GM21619 (cell line): ENCODE measurements at regions not wholly inside any gene's neighbourhood (a gene's known extent, or its start where the extent isn't known, plus 50 kb on each side); places are given as distances from the start of the nearest gene placed in this dataset.

Experiments
- ATAC-seq: cut with Tn5 transposase; IDR thresholded peaks from one replicate; pipeline ENCODE4 v1.9.1; 2021; ENCODE audit not compliant: unreplicated experiment

- no peak for ATAC-seq
Observed at GRCh38 chr4:126271292-126271691, 956.5 kb downstream of the FAT4 start.

- ATAC-seq: no peak
Observed at GRCh38 chr4:126273746-126274145, 959.0 kb downstream of the FAT4 start.

GRCh38 chr4:126291886-126292285 lies 977.1 kb downstream of the FAT4 start:
- no peak for ATAC-seq

GRCh38 chr4:126298271-126298670 lies 983.5 kb downstream of the FAT4 start:
- no peak for ATAC-seq

GRCh38 chr4:126306152-126306869 lies 991.6 kb downstream of the FAT4 start:
- no peak for ATAC-seq

GRCh38 chr4:126318376-126318775 lies 1003.6 kb downstream of the FAT4 start:
- ATAC-seq: no peak

- no peak for ATAC-seq
Observed at GRCh38 chr4:126328914-126329313, 1014.2 kb downstream of the FAT4 start.

GRCh38 chr4:126338548-126338947 lies 1023.8 kb downstream of the FAT4 start:
- ATAC-seq: no peak

- ATAC-seq: no peak
Observed at GRCh38 chr4:126341927-126342326, 1027.2 kb downstream of the FAT4 start.

- ATAC-seq: no peak
Observed at GRCh38 chr4:126344472-126344871, 1029.7 kb downstream of the FAT4 start.

GRCh38 chr4:126346654-126347053 lies 1031.9 kb downstream of the FAT4 start:
- no peak for ATAC-seq

GRCh38 chr4:126354784-126355183 lies 1040.0 kb downstream of the FAT4 start:
- no peak for ATAC-seq

- no peak for ATAC-seq
Observed at GRCh38 chr4:126358041-126358440, 1043.3 kb downstream of the FAT4 start.

- no peak for ATAC-seq
Observed at GRCh38 chr4:126361287-126361686, 1046.5 kb downstream of the FAT4 start.

GRCh38 chr4:126364311-126364911 lies 1049.7 kb downstream of the FAT4 start:
- no peak for ATAC-seq

- no peak for ATAC-seq
Observed at GRCh38 chr4:126369076-126369475, 1054.3 kb downstream of the FAT4 start.

GRCh38 chr4:126372634-126373033 lies 1057.9 kb downstream of the FAT4 start:
- ATAC-seq: no peak

- no peak for ATAC-seq
Observed at GRCh38 chr4:126375462-126376054, 1060.8 kb downstream of the FAT4 start.

GRCh38 chr4:126385954-126386353 lies 1071.2 kb downstream of the FAT4 start:
- no peak for ATAC-seq

- ATAC-seq: no peak
Observed at GRCh38 chr4:126386512-126386911, 1071.8 kb downstream of the FAT4 start.

- ATAC-seq: no peak
Observed at GRCh38 chr4:126395664-126396063, 1080.9 kb downstream of the FAT4 start.

GRCh38 chr4:126396121-126396520 lies 1081.4 kb downstream of the FAT4 start:
- no peak for ATAC-seq
